Esophagus squamous epithelium (tissue), 4 donors: ENCODE measurements at regions not wholly inside any gene's neighbourhood (a gene's known extent, or its start where the extent isn't known, plus 50 kb on each side); places are given as distances from the start of the nearest gene placed in this dataset.

Experiments
- POLR2A ChIP-seq, 4 donors: fragments of 450-650 bp; IDR thresholded peaks; one replicate each; pipeline ENCODE4 v1.6.1; 2017; ENCODE audit warnings: antibody characterized with exemption in 4 of 4, mild to moderate bottlenecking in 4 of 4, moderate library complexity in 3 of 4
- TF ChIP-seq, protein P1 (sequence below), 6 experiments: fragments of 450-650 bp in 4 of 6; fragments of 200-600 bp in 2 of 6; sonication (generic) in 2 of 6; IDR thresholded peaks; one replicate each; pipeline ENCODE4 v1.5.1; 2016 to 2019; ENCODE audit warnings: antibody characterized with exemption in 6 of 6, mild to moderate bottlenecking in 4 of 6, moderate library complexity in 4 of 6

DNA sequence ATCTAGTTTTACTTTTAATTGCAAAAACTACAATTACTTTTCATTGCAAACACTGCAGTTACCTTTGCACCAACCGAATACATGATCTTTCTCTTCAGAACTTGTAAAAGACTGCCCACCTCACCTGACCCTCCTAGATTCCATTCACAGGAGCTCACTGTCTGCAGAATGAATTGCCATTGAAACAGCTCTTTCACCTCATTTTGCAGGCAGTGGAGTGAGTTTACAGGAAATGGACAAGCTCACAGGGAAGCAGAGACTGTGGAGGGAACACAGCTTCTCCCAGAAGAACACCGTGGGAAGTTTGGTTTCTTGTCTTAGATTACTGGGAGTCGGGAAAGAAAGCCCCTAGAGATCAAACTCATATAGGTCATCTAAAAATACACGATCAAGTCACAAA lies 439.7 kb upstream of the RBFOX1 start:
- TF ChIP-seq POLR2A (IDR thresholded peaks at IDR 0.05) = no peak
- TF ChIP-seq, protein P1, sequence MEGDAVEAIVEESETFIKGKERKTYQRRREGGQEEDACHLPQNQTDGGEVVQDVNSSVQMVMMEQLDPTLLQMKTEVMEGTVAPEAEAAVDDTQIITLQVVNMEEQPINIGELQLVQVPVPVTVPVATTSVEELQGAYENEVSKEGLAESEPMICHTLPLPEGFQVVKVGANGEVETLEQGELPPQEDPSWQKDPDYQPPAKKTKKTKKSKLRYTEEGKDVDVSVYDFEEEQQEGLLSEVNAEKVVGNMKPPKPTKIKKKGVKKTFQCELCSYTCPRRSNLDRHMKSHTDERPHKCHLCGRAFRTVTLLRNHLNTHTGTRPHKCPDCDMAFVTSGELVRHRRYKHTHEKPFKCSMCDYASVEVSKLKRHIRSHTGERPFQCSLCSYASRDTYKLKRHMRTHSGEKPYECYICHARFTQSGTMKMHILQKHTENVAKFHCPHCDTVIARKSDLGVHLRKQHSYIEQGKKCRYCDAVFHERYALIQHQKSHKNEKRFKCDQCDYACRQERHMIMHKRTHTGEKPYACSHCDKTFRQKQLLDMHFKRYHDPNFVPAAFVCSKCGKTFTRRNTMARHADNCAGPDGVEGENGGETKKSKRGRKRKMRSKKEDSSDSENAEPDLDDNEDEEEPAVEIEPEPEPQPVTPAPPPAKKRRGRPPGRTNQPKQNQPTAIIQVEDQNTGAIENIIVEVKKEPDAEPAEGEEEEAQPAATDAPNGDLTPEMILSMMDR (IDR thresholded peaks at IDR 0.05) = no peak
